Chondrocyte (in vitro differentiated cells): ENCODE measurements at regions not wholly inside any gene's neighbourhood (a gene's known extent, or its start where the extent isn't known, plus 50 kb on each side); places are given as distances from the start of the nearest gene placed in this dataset.

Source experiments
- DNase-seq: peaks from one replicate; pipeline ENCODE4 v3.0.0; 2021; ENCODE audit warnings: mixed read lengths, low spot score
- H3K27ac Mint-ChIP-seq: one replicate; pipeline ENCODE4 v1.8.0; 2021; ENCODE audit warnings: mild to moderate bottlenecking, moderate library complexity, mixed read lengths; ENCODE audit not compliant: unreplicated experiment
- H3K27me3 Mint-ChIP-seq: 2 replicates; pipeline ENCODE4 v1.8.0; 2021; ENCODE audit warnings: low read depth, mixed read lengths
- H3K36me3 Mint-ChIP-seq: 2 replicates; pipeline ENCODE4 v1.8.0; 2021; ENCODE audit warnings: low read depth, mixed read lengths
- H3K4me1 Mint-ChIP-seq: 2 replicates; pipeline ENCODE4 v1.8.0; 2021; ENCODE audit warnings: low read depth, mild to moderate bottlenecking, mixed read lengths
- H3K4me3 Mint-ChIP-seq: one replicate; pipeline ENCODE4 v1.8.0; 2021; ENCODE audit warnings: mild to moderate bottlenecking, moderate library complexity, mixed read lengths; ENCODE audit not compliant: unreplicated experiment
- H3K9me3 Mint-ChIP-seq: 2 replicates; pipeline ENCODE4 v1.8.0; 2021; ENCODE audit warnings: low read depth, mixed read lengths
- CTCF ChIP-seq: fragments of 200-600 bp; sonication (generic); IDR thresholded peaks from 2 replicates; pipeline ENCODE4 v1.5.0; 2021; ENCODE audit warnings: antibody characterized with exemption, mild to moderate bottlenecking, moderate library complexity

DNA sequence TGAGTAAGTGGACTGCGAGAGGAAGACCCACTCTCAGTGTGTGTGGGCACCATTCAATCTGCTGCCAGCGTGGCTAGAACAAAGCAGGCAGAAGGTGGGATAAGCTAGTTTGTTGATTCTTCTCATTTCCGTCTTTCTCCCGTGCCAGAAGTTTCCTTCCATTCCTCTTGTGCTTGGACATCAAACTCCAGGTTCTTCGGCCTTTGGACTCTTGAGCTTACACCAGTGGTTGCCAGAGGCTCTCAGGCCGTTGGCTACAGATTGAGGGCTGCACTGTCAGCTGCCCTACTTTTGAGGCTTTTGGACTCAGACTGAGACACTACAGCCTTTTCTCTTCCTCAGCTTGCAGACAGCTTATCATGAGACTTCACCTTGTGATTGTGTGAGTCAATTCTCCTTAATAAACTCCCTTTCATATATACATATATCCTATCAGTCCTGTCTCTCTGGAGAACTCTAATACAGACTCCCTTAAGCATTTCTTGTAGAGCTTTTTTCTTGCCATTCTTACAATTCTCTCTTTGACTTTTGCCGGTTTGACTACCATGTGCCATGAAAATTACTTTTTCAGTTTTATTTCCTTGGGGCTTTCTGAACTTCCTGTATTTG, 494.9 kb downstream of the PRR16 start:
- Mint-ChIP-seq H3K27ac (no peak overlapping the region), H3K27me3 (peaks cover 1% of the 10 kb centered on the region), H3K4me1 (no peaks in the 10 kb centered on the region), H3K4me3 (no peak overlapping the region), H3K9me3 (peaks cover 10% of the 10 kb centered on the region), H3K36me3 (no peaks in the 10 kb centered on the region)
- no peak for DNase-seq
- no peak for TF ChIP-seq CTCF

GRCh38 chr5:120960510-120960909, 496.4 kb downstream of the PRR16 start:
- Mint-ChIP-seq H3K4me1 (no peaks in the 10 kb centered on the region), H3K27ac (no peak overlapping the region), H3K9me3 (peaks cover 9% of the 10 kb centered on the region), H3K4me3 (no peak overlapping the region), H3K27me3 (peaks cover 1% of the 10 kb centered on the region), H3K36me3 (no peaks in the 10 kb centered on the region)
- DNase-seq: no peak
- no peak for TF ChIP-seq CTCF

GRCh38 chr5:120967366-120967765, 503.3 kb downstream of the PRR16 start:
- Mint-ChIP-seq H3K4me3 (no peak overlapping the region), H3K9me3 (peaks cover 7% of the 10 kb centered on the region), H3K36me3 (no peaks in the 10 kb centered on the region), H3K27me3 (peaks cover 1% of the 10 kb centered on the region), H3K4me1 (no peaks in the 10 kb centered on the region), H3K27ac (no peak overlapping the region)
- no peak for DNase-seq
- TF ChIP-seq CTCF: no peak

- no peak for DNase-seq
- no peak overlapping the region for H3K27ac Mint-ChIP-seq
- H3K27me3 Mint-ChIP-seq: peaks cover 4% of the 10 kb centered on the region
- TF ChIP-seq CTCF: no peak
- H3K4me3 Mint-ChIP-seq: no peak overlapping the region
- no peaks in the 10 kb centered on the region for H3K9me3 Mint-ChIP-seq
- H3K4me1 Mint-ChIP-seq: no peaks in the 10 kb centered on the region
- no peaks in the 10 kb centered on the region for H3K36me3 Mint-ChIP-seq
These were observed 510.6 kb downstream of the PRR16 start for GRCh38 chr5:120974690-120975089.

- Mint-ChIP-seq H3K4me1 (no peaks in the 10 kb centered on the region), H3K4me3 (no peak overlapping the region), H3K27me3 (peaks cover 9% of the 10 kb centered on the region), H3K27ac (no peak overlapping the region), H3K36me3 (no peaks in the 10 kb centered on the region), H3K9me3 (no peaks in the 10 kb centered on the region)
- TF ChIP-seq CTCF: no peak
- DNase-seq: no peak
These were observed 518.3 kb downstream of the PRR16 start for GRCh38 chr5:120982351-120982750.
